ENCODE measurements at regions not wholly inside any gene's neighbourhood (a gene's known extent, or its start where the extent isn't known, plus 50 kb on each side); places are given as distances from the start of the nearest gene placed in this dataset.
"Not testable (repeated sequence)": the region's sequence is repeated elsewhere in the genome, so short reads cannot be mapped to it uniquely, and the experiment has no call there.

GRCh38 chr7:115292381-115292780, 370.5 kb downstream of the MDFIC start:
- no peaks in the 10 kb centered on the region for H3K4me1 ChIP-seq

DNA sequence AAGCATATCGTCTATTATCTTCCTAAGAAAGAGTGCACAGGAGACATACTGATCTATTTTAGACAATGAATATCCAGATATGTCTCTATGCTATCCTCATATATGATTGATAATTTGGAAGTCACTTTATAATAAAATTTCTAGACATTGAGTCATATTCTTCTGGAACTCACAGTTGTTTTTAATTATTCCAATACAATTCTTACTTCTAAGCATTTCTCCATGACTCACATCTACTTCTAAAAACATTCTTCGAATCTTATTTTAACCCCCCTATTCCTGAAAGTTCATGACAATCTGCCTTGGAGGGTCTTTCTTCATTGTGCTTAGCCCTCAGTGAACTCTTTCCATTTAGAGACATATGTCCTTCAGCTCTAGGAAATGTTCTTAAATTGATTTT, 368.1 kb downstream of the MDFIC start:
- TF ChIP-seq, protein P1, sequence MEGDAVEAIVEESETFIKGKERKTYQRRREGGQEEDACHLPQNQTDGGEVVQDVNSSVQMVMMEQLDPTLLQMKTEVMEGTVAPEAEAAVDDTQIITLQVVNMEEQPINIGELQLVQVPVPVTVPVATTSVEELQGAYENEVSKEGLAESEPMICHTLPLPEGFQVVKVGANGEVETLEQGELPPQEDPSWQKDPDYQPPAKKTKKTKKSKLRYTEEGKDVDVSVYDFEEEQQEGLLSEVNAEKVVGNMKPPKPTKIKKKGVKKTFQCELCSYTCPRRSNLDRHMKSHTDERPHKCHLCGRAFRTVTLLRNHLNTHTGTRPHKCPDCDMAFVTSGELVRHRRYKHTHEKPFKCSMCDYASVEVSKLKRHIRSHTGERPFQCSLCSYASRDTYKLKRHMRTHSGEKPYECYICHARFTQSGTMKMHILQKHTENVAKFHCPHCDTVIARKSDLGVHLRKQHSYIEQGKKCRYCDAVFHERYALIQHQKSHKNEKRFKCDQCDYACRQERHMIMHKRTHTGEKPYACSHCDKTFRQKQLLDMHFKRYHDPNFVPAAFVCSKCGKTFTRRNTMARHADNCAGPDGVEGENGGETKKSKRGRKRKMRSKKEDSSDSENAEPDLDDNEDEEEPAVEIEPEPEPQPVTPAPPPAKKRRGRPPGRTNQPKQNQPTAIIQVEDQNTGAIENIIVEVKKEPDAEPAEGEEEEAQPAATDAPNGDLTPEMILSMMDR (IDR thresholded peaks at IDR 0.05), result no peak
- no peak for TF ChIP-seq POLR2A (IDR thresholded peaks at IDR 0.05)
- Histone ChIP-seq H3K4me3 (no peak overlapping the region), H3K27ac (no peak overlapping the region), H3K9me3 (no peaks in the 10 kb centered on the region), H3K27me3 (no peaks in the 10 kb centered on the region), H3K4me1 (no peaks in the 10 kb centered on the region), H3K36me3 (no peaks in the 10 kb centered on the region)
- intact Hi-C loops (cut with DNase I), result no loop called here
- ATAC-seq, result no peak
- no peak for DNase-seq
- WGBS (ENCODE audit: insufficient coverage, low coverage, low lambda C conversion rate, missing lambda C conversion rate), result 60% methylated on average over 2 of the region's 2 CpGs

More at GRCh38 chr7:115292381-115292780, 370.5 kb downstream of the MDFIC start:
- no peak overlapping the region for H3K4me3 ChIP-seq
- no peak overlapping the region for H3K27ac ChIP-seq
- ATAC-seq, result no peak
- no peaks in the 10 kb centered on the region for H3K9me3 ChIP-seq
- TF ChIP-seq, protein P1 (IDR thresholded peaks at IDR 0.05), result no peak
- no peak for TF ChIP-seq POLR2A (IDR thresholded peaks at IDR 0.05)
- no peak for DNase-seq
- intact Hi-C loops (cut with DNase I), result no loop called here
- 60% methylated on average over 3 of the region's 3 CpGs for WGBS (ENCODE audit: insufficient coverage, low coverage, low lambda C conversion rate, missing lambda C conversion rate)
- H3K27me3 ChIP-seq, result no peaks in the 10 kb centered on the region
- no peaks in the 10 kb centered on the region for H3K36me3 ChIP-seq

DNA sequence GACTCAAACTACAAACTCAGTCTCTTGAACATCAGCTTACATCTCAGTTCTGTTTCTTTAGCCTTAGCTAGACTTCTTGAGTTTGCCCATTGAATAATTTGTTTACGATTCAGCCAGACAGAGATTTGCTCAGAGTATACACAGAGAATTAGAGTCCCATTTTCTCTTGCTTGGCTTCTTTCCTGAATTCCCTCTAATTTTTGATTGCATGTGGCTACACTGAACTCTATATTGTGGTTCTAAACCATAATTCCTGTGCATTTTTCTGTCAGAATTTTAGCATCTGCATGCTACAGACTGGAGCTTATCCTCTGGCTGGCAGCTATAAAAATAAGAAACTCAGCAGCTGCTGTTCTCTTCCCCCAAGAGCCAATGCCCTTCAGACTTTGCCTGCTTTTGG, 354.9 kb downstream of the MDFIC start:
- intact Hi-C loops (cut with DNase I), result no loop called here

GRCh38 chr7:115273855-115274254, 352.0 kb downstream of the MDFIC start:
- WGBS (ENCODE audit: insufficient coverage, low coverage, low lambda C conversion rate, missing lambda C conversion rate), result 74% methylated on average over 8 of the region's 8 CpGs
- intact Hi-C loops (cut with DNase I); H3K27ac ChIP-seq; H3K4me3 ChIP-seq; H3K9me3 ChIP-seq; H3K36me3 ChIP-seq; DNase-seq; H3K27me3 ChIP-seq; ATAC-seq; H3K4me1 ChIP-seq: not testable (repeated sequence)

More for the DNA sequence above, 354.9 kb downstream of the MDFIC start:
- no peak for ATAC-seq
- Histone ChIP-seq H3K27me3 (no peaks in the 10 kb centered on the region), H3K36me3 (no peaks in the 10 kb centered on the region), H3K27ac (no peak overlapping the region), H3K9me3 (no peaks in the 10 kb centered on the region), H3K4me3 (no peak overlapping the region), H3K4me1 (no peaks in the 10 kb centered on the region)
- 75% methylated on average over 1 of the region's 1 CpG for WGBS (ENCODE audit: insufficient coverage, low coverage, low lambda C conversion rate, missing lambda C conversion rate)
- TF ChIP-seq, protein P1 (IDR thresholded peaks at IDR 0.05), result no peak
- DNase-seq, result no peak

GRCh38 chr7:115273139-115273772, 351.4 kb downstream of the MDFIC start:
- no peaks in the 10 kb centered on the region for H3K4me1 ChIP-seq
- no peaks in the 10 kb centered on the region for H3K36me3 ChIP-seq
- ATAC-seq (no peak), DNase-seq (no peak)
- intact Hi-C loops (cut with DNase I), result no loop called here
- 36% methylated on average over 1 of the region's 1 CpG for WGBS (ENCODE audit: insufficient coverage, low coverage, low lambda C conversion rate, missing lambda C conversion rate)
- H3K9me3 ChIP-seq, result no peaks in the 10 kb centered on the region
- TF ChIP-seq, protein P1 (IDR thresholded peaks at IDR 0.05), result no peak
- no peak for TF ChIP-seq POLR2A (IDR thresholded peaks at IDR 0.05)
- H3K27ac ChIP-seq, result no peak overlapping the region
- no peaks in the 10 kb centered on the region for H3K27me3 ChIP-seq
- H3K4me3 ChIP-seq, result no peak overlapping the region

Data from right lobe of liver (tissue), 6 donors.